HEK293 (cell line): ENCODE measurements at regions not wholly inside any gene's neighbourhood (a gene's known extent, or its start where the extent isn't known, plus 50 kb on each side); places are given as distances from the start of the nearest gene placed in this dataset.

ENCODE experiments used
- ZNF777 ChIP-seq: fragments of 450-650 bp; formaldehyde crosslinking; IDR thresholded peaks from 2 replicates; pipeline ENCODE4 v1.5.1; 2017; ENCODE audit warnings: missing biosample characterization, missing genetic modification characterization, borderline replicate concordance
- TF ChIP-seq, protein P1 (sequence below): fragments of 450-650 bp; formaldehyde crosslinking; IDR thresholded peaks from 2 replicates; pipeline ENCODE4 v1.5.1; 2016; ENCODE audit warnings: missing biosample characterization, missing genetic modification characterization

- no peak for TF ChIP-seq ZNF777
- TF ChIP-seq, protein P1, sequence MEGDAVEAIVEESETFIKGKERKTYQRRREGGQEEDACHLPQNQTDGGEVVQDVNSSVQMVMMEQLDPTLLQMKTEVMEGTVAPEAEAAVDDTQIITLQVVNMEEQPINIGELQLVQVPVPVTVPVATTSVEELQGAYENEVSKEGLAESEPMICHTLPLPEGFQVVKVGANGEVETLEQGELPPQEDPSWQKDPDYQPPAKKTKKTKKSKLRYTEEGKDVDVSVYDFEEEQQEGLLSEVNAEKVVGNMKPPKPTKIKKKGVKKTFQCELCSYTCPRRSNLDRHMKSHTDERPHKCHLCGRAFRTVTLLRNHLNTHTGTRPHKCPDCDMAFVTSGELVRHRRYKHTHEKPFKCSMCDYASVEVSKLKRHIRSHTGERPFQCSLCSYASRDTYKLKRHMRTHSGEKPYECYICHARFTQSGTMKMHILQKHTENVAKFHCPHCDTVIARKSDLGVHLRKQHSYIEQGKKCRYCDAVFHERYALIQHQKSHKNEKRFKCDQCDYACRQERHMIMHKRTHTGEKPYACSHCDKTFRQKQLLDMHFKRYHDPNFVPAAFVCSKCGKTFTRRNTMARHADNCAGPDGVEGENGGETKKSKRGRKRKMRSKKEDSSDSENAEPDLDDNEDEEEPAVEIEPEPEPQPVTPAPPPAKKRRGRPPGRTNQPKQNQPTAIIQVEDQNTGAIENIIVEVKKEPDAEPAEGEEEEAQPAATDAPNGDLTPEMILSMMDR (tag by site-specific recombination) = no peak
These were observed 183.5 kb upstream of the ADGRL4 start for GRCh38 chr1:79190074-79190473.
